ENCODE measurements at regions not wholly inside any gene's neighbourhood (a gene's known extent, or its start where the extent isn't known, plus 50 kb on each side); places are given as distances from the start of the nearest gene placed in this dataset.

DNA sequence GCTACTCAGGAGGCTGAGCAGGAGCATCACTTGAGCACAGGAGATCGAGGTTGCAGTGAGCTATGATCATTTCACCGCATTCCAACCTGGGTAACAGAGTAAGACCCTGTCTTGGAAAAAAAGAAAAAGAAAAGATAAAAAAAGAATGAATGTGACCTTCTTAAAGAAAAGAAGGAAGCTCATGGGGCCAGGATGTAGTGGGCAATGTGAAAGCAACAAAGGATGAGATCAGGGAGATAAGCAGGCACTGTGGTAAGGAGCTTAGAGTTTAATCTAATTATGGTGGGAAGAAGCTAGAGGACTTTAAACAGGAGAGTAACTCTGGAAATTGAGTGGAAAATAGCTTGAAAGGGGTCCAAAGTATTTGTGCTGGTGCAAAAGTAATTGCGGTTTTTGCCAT is 231.6 kb upstream of the UBE2E2 start:
- no peak for DNase-seq

DNA sequence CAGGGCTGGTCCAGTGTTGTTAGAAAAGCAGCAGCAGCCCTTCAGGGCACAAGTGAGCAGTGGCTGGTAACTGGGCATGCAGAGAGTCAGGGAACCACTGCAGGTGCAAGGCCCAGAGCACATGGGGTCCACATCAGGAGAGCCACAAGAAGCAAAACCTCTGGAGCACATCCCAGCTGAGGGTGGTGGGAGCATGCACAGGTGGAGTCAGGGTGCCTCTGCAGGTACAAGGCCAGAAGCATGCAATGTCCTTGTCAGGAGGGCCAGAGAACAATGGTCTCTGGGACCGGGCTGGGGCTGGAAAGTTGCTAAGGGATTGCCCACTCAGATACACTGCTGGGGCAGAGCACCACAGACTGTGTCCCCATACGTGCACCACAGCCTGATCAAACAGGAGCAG is 226.1 kb upstream of the UBE2E2 start:
- no peak for DNase-seq

DNA sequence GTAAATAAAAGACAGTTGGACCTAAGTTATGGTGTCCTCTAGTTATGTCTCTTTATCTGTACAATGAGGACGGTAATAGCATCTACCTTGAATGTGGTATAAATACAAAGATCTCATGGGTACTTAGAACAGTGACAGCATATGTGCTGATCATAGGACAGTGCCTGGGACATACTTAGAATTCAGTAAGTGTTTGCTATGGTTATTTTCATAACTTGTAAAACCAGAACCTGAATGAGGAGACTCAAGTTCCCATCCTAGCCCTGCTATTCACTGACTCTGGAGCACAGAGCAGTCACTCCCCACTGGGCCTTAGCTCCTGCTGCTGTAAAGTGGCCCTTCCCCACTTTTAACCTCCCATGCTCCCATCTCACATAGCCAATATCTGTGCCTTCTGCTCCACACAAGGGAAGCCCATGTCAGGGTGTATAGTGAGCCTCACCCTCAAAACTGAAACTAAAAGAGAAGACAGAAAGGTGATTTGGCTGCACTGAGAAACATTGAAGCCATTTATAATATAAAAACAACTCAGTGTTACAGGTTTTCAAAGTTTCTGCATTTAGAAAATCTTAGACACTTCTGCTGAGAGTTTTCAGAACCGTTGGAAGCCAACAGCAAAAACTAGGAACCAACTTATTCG is 225.4 kb upstream of the UBE2E2 start:
- DNase-seq, result no peak

DNA sequence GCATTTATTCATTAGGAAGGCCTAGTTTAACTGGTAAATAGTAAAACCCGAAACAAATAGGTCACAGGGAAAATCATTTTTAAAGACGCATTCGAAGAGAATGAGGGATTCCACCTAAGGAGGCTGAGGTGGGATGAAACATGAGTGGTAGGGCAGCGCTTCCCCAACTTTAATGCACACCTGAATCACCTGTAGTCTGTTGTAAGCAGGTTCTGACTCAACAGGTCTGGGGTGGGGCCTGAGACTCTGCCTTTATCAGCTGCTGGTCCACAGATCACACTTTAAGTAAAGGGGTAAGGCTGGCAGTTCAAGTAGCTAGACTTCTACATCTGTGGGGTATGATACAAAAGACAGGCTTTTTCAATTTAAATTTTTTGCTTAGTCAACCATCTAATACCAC is 223.5 kb upstream of the UBE2E2 start:
- no peak for DNase-seq

DNA sequence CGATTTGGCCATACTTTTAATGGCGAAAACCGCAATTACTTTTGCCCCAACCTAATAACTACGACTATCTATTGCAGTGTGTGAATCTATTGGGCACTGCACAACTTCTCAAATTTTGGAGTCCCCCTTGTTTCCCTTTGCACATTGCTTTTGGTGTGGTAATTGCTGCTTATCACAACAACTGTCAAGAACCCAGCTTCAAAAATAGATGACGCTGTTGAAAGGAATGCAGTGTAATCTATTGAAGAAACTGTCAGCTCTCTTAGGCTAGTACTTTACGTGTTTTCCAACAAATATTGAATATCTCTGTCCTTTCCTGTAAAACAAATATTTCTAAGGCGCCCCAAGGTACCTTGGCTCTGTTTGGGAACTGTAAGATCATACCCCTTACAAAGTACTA is 222.8 kb upstream of the UBE2E2 start:
- DNase-seq, result no peak

DNA sequence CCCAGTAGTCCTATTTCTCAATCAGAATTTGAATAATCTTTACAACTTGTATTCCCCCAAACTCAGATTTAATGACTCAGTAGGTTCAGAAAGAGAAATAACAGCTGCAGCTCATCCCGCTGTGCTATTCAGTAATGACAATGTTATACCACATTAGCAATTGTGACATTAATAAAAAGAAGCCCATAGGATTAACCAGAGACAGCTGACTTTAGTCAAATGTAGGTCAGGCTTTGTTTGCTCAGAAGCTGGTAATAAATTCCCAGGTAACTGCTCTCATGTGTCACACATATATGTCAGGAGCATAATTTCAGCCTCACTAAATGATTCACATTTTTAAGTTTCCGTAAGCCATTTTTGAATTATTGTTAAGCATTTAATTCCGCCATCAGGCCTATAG is 222.0 kb upstream of the UBE2E2 start:
- DNase-seq, result no peak

DNA sequence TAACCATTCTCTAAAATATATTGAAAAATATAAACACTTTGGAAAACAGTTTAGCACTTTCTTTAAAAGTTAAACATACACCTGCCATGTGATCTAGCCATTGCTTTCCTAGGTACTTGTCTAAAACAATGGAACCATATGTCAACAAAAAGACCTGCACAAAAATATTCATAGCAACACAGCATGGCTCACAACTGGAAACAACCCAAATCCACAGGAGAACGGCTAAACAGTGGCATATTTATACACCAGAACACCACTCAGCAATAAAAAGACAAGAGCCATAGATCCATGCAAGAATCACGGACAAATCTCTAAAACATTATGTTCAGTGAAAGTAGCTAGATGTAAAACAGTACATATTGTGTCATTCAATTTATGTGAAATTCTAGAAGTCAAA is 221.3 kb upstream of the UBE2E2 start:
- peak; percentile 2 for DNase-seq

DNA sequence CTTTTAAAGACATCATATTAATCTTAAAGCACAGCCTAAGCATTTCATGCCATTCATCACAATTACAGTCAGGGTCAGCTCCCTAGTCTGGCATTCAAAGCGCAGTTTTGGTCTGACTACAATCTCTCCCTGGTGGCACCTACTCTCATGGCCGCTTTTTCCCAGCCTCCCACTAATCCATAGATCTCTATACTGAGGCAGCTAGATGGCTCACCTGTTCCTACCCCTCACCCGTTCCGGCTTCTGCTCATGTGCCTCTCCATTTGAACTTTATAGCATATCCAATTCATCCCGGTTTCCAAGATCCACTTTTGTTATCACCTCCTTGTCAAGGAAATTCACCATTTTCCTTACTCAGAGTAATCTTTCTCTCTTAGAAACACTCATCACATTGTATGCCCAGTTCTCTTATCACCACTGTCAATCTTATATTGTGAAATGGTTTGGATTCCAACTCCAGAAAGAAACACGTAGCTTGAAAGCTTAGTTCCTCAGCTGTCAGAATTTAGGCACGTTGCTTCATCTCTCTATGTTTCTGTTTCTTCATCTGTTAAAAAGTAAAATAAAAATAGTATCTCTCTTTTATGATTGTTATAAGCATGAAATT is 220.0 kb upstream of the UBE2E2 start:
- DNase-seq, result no peak

DNA sequence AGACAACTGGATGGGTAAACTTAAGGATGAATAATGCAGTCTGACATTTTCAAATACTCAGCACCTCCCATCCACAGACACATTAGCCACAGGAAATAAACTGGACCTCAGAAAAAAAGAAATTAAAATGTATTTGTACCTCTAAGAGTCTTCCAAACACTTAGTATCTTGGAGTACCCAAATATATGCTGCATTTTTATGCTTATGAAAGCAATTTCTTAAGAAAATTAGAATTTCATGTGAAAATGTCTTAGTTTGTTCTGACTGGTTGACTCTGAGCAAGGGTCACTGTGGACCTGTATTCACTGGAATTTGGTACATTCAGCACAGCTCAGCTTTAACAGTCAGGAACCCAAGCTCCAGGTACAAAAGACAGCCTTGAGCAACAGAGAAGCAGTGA is 216.2 kb upstream of the UBE2E2 start:
- DNase-seq, result no peak

DNA sequence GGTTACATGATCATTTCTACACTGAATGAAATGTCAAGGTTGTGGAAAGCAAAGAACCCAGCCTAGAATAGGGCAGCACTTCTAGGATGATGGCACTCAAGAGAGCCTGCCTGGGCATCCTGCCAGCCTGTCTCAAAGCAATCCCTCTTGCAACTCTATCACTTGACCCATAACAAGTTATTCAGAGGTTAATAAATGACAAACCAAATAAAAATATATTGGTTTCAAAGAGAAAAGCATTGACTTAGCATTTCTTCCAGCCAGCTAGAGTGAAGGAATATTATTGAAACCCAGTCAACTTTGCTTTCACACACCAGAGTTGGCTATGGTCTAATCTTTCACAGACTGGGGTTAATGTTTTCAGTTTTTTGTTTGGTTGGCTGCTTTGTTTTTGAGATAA is 214.6 kb upstream of the UBE2E2 start:
- DNase-seq, result peak; percentile 75

DNA sequence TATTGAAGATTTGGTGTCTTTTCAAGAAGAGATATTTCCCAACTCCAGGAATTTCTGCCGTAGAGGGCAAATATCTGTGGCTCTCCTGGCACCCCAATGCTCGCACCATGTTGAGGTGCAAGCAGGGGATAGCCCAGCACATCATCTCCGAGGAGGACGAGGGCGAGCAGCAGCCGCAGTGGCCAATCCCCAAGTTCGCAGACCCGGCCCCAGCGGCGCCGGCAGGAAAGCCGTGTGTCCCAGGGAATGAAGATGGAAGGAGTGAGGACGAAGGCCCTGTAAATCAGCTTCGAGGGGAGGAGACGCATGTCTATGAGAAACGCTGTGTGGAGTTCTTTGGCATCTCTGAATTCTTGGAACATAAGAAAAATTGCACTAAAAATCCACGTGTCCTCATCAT is 213.4 kb upstream of the UBE2E2 start:
- no peak for DNase-seq

DNA sequence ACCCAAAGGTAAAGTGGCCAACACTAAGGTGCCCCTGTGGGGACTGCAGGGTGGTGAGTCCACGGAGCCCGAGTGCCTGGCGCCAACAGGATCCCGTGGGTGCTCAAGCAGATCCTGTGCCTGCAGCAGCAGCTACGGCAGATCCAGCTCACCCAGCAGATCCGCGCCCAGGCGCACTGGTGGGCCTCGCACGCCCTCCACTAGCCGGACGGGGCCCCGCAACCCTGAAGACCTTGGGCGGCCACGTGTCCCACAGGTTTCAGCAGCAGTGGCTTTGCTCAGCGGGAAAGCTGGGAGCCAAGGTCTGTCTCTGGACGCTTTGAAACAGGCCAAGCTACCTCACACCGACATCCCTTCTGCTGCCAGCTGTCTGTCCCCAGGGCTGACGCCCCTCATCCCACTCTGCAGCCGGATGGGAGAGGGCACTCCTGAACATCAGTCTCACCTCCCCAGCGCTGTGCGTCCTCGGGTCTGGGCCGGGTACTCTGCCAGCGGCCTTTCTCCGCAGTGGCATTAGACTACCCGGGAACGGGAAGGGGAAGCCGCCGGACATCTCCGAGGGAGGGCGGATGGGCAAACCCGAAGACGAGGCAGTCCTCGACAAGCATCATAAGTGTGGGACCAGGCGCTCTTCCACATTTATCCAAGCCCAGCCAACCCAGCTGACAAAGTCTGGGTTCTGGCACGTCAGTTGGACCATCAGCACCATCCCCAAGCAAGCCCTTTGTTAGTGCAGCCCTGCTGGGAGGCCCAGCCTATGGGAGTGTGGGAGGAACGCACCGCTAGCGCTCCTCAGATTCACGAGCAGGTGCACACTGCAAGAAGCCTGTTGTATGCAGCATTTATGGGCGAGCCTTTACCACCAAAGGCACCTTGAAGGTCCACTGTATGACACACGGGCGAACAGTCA is 212.6 kb upstream of the UBE2E2 start:
- no peak for DNase-seq

DNA sequence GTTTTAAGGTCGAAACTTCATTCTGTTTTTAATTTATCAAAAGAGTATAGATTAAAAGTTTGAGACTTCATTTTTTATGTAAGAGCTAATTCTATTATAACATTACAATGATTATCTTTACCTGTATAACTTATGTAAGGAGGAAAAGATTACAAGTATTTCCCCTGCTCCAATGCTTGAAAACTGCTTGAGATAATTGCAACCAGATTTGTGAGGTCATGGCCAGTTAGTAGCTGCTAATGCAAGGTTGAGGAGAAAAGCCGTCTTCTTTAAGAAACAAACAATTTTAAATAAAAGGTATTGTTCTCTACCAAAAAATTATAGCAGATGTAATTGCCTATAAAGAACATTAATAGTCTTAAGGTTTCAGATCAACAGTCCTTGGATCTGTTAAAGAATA is 208.3 kb upstream of the UBE2E2 start:
- DNase-seq, result no peak

DNA sequence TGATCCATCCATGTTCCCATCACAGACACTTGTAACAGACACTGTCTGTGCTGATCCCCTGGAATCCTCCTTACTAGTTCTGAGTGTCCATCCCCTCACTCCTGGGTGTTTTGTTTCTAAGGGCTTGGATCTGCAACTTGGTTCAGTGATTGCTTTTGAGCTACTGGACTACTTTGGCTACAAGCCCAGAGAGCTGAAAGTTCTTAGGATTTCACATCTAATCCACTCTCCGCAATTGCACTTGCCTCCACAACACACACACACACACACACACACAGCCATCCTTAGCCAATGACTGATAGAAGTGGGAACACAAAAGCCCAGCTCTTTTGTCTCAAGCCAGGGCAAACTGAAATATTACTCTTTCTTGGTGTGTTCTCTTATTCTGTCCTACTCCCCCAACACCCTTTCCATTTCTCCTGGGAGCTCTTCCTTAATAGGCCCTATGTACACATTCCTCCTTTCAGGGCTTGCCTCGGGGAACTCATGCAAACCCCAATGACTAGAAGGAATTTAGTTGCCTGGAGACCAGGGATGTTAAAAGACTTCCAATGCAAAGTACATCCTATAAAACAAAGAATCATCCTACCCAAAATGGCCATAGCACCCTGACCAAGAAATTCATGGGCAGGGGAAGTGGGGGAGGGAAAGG is 206.1 kb upstream of the UBE2E2 start:
- DNase-seq, result no peak

DNA sequence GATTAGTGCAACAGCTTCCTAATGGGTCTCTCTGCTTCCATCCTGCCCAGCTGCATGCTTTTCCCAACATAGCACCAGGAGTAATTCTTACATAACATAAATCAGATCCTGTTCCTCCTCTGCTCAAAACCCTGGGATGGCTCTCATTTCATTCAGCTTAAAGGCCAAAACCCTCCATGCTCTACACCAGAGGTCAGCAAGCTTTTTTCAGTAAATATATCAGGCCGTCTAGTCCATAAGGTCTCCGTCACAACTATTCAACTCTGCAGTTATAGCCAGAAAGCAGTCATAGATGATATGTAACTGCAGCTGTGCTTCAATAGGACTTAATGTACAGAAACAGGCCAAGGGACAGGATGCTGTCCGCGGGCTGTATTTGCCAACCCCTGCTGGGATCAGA is 202.8 kb upstream of the UBE2E2 start:
- DNase-seq, result no peak

DNA sequence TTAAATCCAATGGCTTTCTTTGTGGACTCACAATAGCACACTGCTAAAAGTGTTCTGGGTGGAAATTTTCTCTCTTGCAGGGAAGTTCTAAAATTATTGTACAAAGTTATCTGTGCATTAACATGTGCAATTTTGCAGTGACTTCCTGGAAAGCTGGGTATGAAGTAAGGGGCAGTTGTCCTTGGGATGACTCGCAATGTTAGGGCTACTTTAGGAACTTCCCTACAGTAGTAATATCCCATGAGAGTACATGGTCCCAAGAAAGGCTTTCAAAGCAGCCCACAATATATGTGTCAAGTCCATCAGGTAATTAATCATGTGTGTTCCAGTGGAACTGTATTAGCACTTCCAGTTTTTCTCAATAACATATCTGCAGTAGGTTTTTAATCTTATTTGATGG is 201.0 kb upstream of the UBE2E2 start:
- DNase-seq, result no peak

DNA sequence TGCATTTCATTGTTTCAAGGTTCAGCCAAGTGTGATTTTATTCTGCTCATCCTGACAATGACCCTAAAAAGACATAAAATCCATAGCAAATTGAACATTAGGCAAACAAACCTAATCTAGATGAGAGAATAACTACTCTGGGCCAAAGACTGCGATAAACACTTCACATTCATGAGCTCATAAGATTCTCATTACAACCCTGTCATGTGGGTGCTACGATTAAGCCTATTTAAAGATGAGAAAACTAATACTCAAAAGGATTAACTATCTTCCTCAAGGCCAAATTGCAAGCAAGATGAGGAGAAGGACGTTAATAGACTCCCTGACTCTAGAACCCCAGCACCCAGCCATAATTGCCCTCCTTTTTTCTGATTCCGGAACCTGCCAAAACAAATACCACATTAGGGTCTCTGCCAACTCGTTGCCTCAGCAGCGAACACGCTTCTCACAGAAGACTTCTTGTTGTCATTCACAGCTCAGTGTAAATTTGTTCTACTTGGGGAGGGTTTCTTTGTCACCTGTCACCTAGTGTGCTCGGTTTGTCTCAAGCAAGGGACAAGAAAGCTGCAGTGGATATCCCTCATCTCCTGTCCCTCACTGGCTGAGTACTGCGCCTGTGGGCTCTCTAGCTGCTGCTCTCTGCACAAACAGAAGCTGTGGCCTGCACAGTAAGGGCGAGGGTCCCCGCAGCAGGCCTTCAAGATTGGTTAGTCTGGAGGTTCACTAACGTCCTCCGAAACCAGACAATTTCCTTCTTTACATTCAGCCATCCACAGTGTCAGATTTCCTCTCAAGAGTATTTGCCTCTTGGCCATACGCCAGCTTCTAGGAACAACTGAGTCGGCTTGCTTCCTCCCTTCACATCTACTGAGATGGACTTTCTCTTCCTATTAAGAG is 200.0 kb upstream of the UBE2E2 start:
- peak; percentile 81 for DNase-seq

DNA sequence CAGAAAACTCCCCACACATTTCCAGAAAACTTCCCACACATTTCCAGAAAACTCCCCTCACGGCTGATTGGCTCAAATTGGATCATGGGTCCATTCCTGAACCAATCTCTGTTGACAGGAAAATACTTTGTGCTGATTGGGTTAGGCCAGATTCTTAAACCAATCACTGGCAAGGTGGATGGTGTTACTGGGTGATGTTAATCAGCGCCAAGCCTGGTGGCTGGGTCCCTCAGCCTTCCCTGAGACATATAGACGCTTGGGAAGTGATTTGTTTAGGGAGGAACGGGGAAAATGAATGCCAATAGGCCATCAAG is 199.4 kb upstream of the UBE2E2 start:
- DNase-seq, result no peak

DNA sequence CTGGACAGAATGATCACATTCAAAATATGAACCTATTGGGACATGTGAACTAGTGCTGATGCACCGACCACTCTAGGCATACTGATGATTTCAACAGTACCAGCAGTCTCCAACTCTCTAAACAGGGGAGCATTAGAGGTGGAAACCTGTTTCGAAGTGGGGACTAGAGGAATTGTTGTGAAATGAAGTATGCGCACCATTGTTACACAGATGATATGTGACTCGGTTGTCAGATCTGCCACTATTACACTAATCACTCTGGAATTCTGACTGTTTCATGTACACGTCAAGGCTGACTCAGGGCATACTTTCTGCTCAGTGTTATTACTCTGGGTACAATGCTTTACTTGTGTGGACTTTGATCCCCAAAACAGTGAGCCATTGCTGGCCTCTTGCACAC is 198.2 kb upstream of the UBE2E2 start:
- no peak for DNase-seq

DNA sequence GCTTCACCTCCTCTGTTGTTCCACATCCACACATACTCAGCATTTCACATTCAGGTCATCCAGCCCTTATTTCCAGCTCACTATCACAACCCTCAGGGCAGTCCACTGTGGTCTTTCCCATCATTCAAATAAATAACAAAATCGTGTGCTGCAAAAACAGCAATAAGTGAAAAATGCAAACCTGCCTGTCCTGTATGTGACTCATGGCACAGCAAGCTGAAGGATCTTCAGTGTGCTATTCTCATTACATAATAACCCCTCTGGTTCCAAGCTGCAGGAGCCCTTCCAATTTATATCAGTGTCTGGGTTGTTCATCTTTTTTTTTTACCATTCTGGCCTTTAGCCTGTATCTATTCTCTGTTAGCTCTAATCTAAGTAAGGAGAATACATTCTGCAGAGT is 185.3 kb upstream of the UBE2E2 start:
- DNase-seq, result no peak

DNA sequence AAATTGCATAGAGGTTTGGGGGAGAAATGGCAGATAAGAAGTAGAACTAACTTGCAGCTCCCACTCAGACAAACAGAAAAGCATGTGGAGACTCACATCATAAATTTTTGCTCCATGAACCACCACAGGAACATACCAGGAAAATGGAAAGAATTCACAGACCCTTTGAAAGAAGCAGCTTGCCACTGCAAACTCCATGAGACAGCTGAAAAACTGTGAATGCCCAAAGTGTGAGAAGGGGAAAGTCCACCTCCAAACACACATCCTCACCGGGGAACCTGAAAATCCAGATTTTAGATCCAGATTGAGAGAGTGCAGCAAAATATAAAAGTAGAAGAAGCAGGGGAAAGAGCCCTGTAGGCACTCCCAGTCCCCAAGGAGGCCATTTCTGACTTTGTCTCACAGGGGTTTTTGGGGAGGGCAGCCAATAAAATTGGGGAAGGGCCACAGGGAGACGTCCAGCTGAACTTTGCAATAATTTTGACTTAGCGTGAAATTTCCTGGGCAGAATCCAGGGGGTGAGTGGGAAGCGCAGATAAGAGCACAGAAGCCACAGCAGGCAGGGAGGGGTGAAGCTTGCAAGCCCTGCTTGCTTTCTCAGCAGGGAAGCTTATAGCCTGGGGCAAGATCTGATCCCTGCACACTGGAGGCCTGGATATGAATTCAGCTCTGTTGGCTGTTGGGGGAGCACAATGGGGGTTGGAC is 183.4 kb upstream of the UBE2E2 start:
- peak; percentile 80 for DNase-seq

DNA sequence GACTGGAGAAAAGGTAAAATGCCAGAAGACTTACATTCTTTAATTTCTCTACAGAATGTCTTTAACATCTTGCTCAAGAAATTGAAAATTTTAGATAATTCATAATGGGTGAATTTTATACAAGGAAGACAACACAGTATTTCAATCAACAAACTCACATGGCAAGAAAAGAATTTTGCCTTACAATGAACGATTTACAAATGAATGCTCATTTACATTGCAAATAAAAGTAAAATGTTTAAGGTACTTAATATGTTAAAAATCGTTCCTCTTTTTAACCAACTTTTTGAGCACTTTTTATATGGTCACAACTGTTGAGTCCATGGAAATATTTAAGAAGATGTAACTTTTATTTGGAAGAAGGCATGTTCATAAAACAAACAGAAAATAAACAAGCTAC is 174.8 kb upstream of the UBE2E2 start:
- DNase-seq, result no peak

Measured in NCI-H345 (cell line).